Right lobe of liver (tissue), 4 donors: ENCODE measurements at regions not wholly inside any gene's neighbourhood (a gene's known extent, or its start where the extent isn't known, plus 50 kb on each side); places are given as distances from the start of the nearest gene placed in this dataset.

Experiments
- CTCF ChIP-seq, 4 donors: fragments of 200-600 bp in 3 of 4; fragments of 450-650 bp in 1 of 4; IDR thresholded peaks; one replicate each; pipeline versions ENCODE4 v1.5.1 to v1.8.0; 2016 to 2022; ENCODE audit warnings: antibody characterized with exemption in 4 of 4, mild to moderate bottlenecking in 2 of 4
- POLR2A ChIP-seq: fragments of 450-650 bp; IDR thresholded peaks from one replicate; pipeline ENCODE4 v1.6.1; 2017; ENCODE audit warnings: antibody characterized with exemption, mild to moderate bottlenecking
- donor health status: DM: no; HTN: no; CAD: no.
- donor health status: DM: no; HTN: no; CAD: no.
- donor health status: DM: no; HTN: yes; CAD: no.

DNA sequence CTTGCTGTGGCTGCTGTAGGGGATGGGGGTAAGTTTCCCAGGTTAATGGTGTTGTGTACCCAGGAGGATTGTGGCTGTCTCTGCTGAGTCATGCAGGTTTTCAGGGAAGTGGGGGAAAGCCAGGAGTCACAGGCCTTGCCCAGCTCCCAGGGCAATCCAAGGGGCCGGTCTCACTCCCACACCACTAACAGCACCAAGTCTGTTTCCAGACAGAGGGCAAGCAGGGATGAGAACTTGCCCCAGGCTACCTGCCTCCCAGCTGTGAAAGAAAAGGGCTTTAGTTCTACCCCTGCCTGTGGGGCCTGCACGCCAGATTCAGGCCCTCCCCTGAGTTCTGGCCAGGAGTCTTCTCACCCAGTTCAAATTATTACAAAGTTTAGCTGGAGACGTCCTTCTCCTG is 579.8 kb upstream of the ST8SIA4 start:
- no peak for TF ChIP-seq CTCF (IDR thresholded peaks at IDR 0.05)
- no peak for TF ChIP-seq POLR2A
